Endothelial cell (in vitro differentiated cells): ENCODE measurements at regions not wholly inside any gene's neighbourhood (a gene's known extent, or its start where the extent isn't known, plus 50 kb on each side); places are given as distances from the start of the nearest gene placed in this dataset.

ENCODE experiments used
- DNase-seq: peaks from one replicate; pipeline ENCODE4 v3.0.0; 2021; ENCODE audit warnings: low spot score
- H3K27ac Mint-ChIP-seq: one replicate; pipeline ENCODE4 v1.8.0; 2021; ENCODE audit warnings: mixed read lengths, inconsistent platforms; ENCODE audit not compliant: unreplicated experiment
- H3K27me3 Mint-ChIP-seq: one replicate; pipeline ENCODE4 v1.8.0; 2021; ENCODE audit warnings: mild to moderate bottlenecking, moderate library complexity, mixed read lengths, inconsistent platforms; ENCODE audit not compliant: unreplicated experiment
- H3K36me3 Mint-ChIP-seq: one replicate; pipeline ENCODE4 v1.8.0; 2021; ENCODE audit warnings: mild to moderate bottlenecking, low read depth, mixed read lengths, inconsistent platforms; ENCODE audit not compliant: unreplicated experiment
- H3K4me1 Mint-ChIP-seq: one replicate; pipeline ENCODE4 v1.8.0; 2021; ENCODE audit warnings: mild to moderate bottlenecking, mixed read lengths, inconsistent platforms; ENCODE audit not compliant: unreplicated experiment
- H3K4me3 Mint-ChIP-seq: one replicate; pipeline ENCODE4 v1.8.0; 2021; ENCODE audit warnings: mild to moderate bottlenecking, mixed read lengths, inconsistent platforms; ENCODE audit not compliant: unreplicated experiment
- H3K9me3 Mint-ChIP-seq: one replicate; pipeline ENCODE4 v1.8.0; 2021; ENCODE audit warnings: mixed read lengths, inconsistent platforms; ENCODE audit not compliant: unreplicated experiment
- CTCF ChIP-seq: fragments of 200-600 bp; sonication (generic); IDR thresholded peaks from one replicate; pipeline ENCODE4 v1.5.0; 2021; ENCODE audit warnings: antibody characterized with exemption; ENCODE audit not compliant: unreplicated experiment

GRCh38 chr3:95048564-95048963 is 985.7 kb downstream of the NSUN3 start:
- Mint-ChIP-seq H3K27ac (no peak overlapping the region), H3K27me3 (no peaks in the 10 kb centered on the region), H3K4me1 (no peaks in the 10 kb centered on the region), H3K4me3 (no peak overlapping the region), H3K9me3 (no peaks in the 10 kb centered on the region), H3K36me3 (no peaks in the 10 kb centered on the region)
- DNase-seq: no peak
- no peak for TF ChIP-seq CTCF

- DNase-seq: no peak
- no peak for TF ChIP-seq CTCF
- no peak overlapping the region for H3K4me3 Mint-ChIP-seq
- no peak overlapping the region for H3K27ac Mint-ChIP-seq
- H3K36me3 Mint-ChIP-seq: no peaks in the 10 kb centered on the region
- H3K27me3 Mint-ChIP-seq: no peaks in the 10 kb centered on the region
- H3K4me1 Mint-ChIP-seq: no peaks in the 10 kb centered on the region
- H3K9me3 Mint-ChIP-seq: no peaks in the 10 kb centered on the region
Observed at GRCh38 chr3:95049841-95050240, 987.0 kb downstream of the NSUN3 start.

- no peaks in the 10 kb centered on the region for H3K36me3 Mint-ChIP-seq
- H3K9me3 Mint-ChIP-seq: no peaks in the 10 kb centered on the region
- H3K4me1 Mint-ChIP-seq: no peaks in the 10 kb centered on the region
- no peaks in the 10 kb centered on the region for H3K27me3 Mint-ChIP-seq
- DNase-seq: no peak
- TF ChIP-seq CTCF: no peak
- no peak overlapping the region for H3K4me3 Mint-ChIP-seq
- no peak overlapping the region for H3K27ac Mint-ChIP-seq
Observed at GRCh38 chr3:95055288-95055687, 992.4 kb downstream of the NSUN3 start.

- H3K4me1 Mint-ChIP-seq: no peaks in the 10 kb centered on the region
- H3K4me3 Mint-ChIP-seq: no peak overlapping the region
- no peaks in the 10 kb centered on the region for H3K27me3 Mint-ChIP-seq
- no peaks in the 10 kb centered on the region for H3K36me3 Mint-ChIP-seq
- H3K27ac Mint-ChIP-seq: no peak overlapping the region
- DNase-seq: no peak
- no peaks in the 10 kb centered on the region for H3K9me3 Mint-ChIP-seq
- TF ChIP-seq CTCF: no peak
Observed at GRCh38 chr3:95082191-95082590, 1019.3 kb downstream of the NSUN3 start.

GRCh38 chr3:95084738-95085137 is 1021.9 kb downstream of the NSUN3 start:
- no peaks in the 10 kb centered on the region for H3K9me3 Mint-ChIP-seq
- H3K27ac Mint-ChIP-seq: no peak overlapping the region
- no peak for TF ChIP-seq CTCF
- H3K36me3 Mint-ChIP-seq: no peaks in the 10 kb centered on the region
- H3K4me3 Mint-ChIP-seq: no peak overlapping the region
- H3K27me3 Mint-ChIP-seq: no peaks in the 10 kb centered on the region
- no peaks in the 10 kb centered on the region for H3K4me1 Mint-ChIP-seq
- DNase-seq: no peak
